Superior temporal gyrus (tissue), 1 donor: ENCODE measurements at regions not wholly inside any gene's neighbourhood (a gene's known extent, or its start where the extent isn't known, plus 50 kb on each side); places are given as distances from the start of the nearest gene placed in this dataset.

Experiments used
- DNase-seq: peaks from one replicate; pipeline ENCODE4 v3.0.0-alpha.2; 2016; ENCODE audit errors: extremely low spot score

GRCh38 chr9:16309469-16310271, 560.8 kb downstream of the BNC2 start:
- DNase-seq: no peak

GRCh38 chr9:16310278-16311110, 560.0 kb downstream of the BNC2 start:
- DNase-seq: no peak

GRCh38 chr9:16312116-16312515, 558.4 kb downstream of the BNC2 start:
- DNase-seq: no peak

GRCh38 chr9:16312962-16313546, 557.4 kb downstream of the BNC2 start:
- no peak for DNase-seq

- no peak for DNase-seq
These were observed 556.0 kb downstream of the BNC2 start for GRCh38 chr9:16314476-16314875.

- DNase-seq: no peak
These were observed 554.8 kb downstream of the BNC2 start for GRCh38 chr9:16315720-16316119.

GRCh38 chr9:16316456-16316855, 554.0 kb downstream of the BNC2 start:
- DNase-seq: no peak

- no peak for DNase-seq
These were observed 553.3 kb downstream of the BNC2 start for GRCh38 chr9:16316911-16317817.

GRCh38 chr9:16318516-16319060, 551.9 kb downstream of the BNC2 start:
- DNase-seq: no peak

- DNase-seq: no peak
These were observed 550.8 kb downstream of the BNC2 start for GRCh38 chr9:16319646-16320045.

GRCh38 chr9:16320338-16320902, 550.0 kb downstream of the BNC2 start:
- no peak for DNase-seq

- no peak for DNase-seq
These were observed 548.9 kb downstream of the BNC2 start for GRCh38 chr9:16321461-16322119.

GRCh38 chr9:16322849-16323248, 547.6 kb downstream of the BNC2 start:
- DNase-seq: no peak

- DNase-seq: no peak
These were observed 544.5 kb downstream of the BNC2 start for GRCh38 chr9:16325966-16326365.

GRCh38 chr9:16328349-16328748, 542.1 kb downstream of the BNC2 start:
- no peak for DNase-seq

GRCh38 chr9:16329671-16330113, 540.8 kb downstream of the BNC2 start:
- DNase-seq: no peak

- no peak for DNase-seq
These were observed 539.4 kb downstream of the BNC2 start for GRCh38 chr9:16331031-16331430.

- no peak for DNase-seq
These were observed 538.9 kb downstream of the BNC2 start for GRCh38 chr9:16331527-16331926.

- DNase-seq: no peak
These were observed 536.8 kb downstream of the BNC2 start for GRCh38 chr9:16333691-16334090.
